ENCODE measurements at regions not wholly inside any gene's neighbourhood (a gene's known extent, or its start where the extent isn't known, plus 50 kb on each side); places are given as distances from the start of the nearest gene placed in this dataset.

DNA sequence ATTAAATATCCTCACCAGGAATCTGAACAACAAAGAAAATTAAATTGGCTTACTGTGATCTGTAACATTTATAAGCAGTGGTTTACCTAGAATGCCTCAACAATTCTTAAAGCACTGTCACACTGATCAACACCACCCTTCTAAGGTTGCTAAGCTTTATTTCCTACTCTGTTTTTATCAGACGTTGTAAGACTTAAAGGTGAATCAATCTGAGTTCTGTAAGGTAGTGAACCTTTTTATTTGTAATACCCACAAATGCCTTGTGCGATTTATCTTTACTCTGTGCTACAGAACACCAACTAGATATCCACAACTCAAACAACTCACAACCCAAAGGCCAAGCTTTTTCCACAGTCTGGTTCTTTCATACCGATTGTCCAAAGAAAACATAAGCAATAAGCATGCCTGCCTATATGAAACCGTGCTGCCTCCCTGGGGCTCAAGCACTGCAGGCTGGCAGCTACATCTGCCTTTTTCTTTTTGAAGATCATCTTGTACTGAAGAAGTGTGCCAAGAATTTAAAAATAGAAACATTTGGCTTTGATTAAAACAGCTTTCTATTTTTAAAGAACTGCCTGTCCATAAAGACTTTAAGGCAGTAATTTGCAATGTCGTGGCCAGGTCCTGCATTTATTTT is 490.7 kb downstream of the NUP35 start:
- no peak for TF ChIP-seq POLR2A (IDR thresholded peaks at IDR 0.05)
- no peak for TF ChIP-seq CTCF (IDR thresholded peaks at IDR 0.05)

Measured in Peyer's patch (tissue), 4 donors.